ENCODE measurements at regions not wholly inside any gene's neighbourhood (a gene's known extent, or its start where the extent isn't known, plus 50 kb on each side); places are given as distances from the start of the nearest gene placed in this dataset.

DNA sequence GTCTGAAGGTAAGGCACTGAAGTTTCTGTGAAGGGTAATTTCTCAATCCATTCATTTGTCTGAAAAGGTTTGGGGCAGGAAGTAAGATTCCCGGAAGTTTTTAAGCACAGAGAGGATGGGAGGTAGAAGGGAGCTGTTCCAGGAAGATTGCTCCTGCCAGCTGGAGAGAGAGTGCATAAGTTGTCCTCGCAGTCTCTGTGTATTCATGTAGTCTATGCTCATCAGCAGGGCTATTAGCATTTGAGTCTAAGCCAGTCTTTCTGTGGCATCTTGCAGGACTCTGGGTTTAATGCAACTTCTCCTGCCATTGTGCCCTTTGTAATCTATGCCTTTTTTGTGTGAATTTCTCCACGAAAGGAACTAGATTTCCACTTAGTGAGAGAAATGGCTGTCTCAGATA lies 140.8 kb upstream of the FGGY start:
- no peak for ATAC-seq

- no peak for ATAC-seq
Observed at GRCh38 chr1:59156526-59157199, 140.2 kb upstream of the FGGY start.

DNA sequence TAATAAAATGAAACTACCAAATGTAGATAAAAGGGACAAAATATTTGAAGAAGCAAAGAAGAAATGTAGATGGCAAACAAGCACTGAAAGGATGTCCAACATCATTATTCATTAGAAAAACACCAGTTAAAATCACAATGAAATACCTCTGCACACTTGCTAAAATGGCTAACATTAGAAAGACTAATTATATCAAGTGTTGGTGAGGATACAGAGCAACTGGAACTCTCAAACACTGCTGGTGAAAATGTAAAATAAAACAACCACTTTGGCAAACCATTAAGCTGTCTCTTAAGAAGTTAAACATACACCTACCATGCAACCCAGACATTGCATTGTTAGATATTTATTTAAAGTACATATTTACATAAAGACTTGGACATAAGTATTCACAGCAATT lies 138.6 kb upstream of the FGGY start:
- no peak for ATAC-seq

- no peak for ATAC-seq
Observed at GRCh38 chr1:59159557-59160203, 137.2 kb upstream of the FGGY start.

GRCh38 chr1:59161136-59161535 lies 135.8 kb upstream of the FGGY start:
- no peak for ATAC-seq

DNA sequence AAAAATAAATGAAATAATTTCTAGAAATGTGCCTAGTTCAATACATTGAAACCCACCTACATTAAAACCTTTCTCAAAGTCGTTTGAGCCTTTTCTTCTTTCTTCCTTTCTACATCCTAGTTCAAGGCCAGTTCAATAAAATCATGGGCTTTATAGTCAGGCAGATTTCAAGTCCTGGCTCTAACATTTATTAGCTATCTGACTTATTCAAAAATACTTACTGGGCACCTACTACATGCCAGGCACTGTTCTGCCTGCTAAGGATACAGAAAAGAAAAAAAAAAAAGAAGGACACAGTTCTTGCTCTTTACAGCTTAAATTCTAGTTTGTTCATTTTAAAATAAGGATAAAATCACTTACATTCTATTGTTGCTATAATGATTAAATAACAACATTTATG lies 134.2 kb upstream of the FGGY start:
- no peak for ATAC-seq

- no peak for ATAC-seq
Observed at GRCh38 chr1:59163268-59164092, 133.4 kb upstream of the FGGY start.

DNA sequence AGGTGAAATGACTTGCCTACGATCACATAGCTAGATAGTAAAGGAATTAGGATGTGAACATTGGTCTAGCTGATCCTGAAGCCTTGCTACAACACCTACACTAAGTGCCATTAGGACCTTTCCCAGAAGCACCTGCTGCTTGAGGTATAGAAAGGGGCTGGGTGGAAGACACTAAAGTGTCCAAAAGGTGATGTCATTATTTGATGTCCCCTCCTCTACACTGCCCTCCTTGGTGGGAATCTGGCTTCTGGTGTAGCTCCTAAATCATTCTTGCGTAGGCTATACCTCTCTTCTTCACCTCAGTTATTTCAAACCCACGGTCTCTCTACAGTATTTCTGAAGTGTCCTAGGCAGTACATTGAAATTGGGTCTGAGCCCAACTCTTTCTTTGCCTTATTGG lies 132.5 kb upstream of the FGGY start:
- no peak for ATAC-seq

DNA sequence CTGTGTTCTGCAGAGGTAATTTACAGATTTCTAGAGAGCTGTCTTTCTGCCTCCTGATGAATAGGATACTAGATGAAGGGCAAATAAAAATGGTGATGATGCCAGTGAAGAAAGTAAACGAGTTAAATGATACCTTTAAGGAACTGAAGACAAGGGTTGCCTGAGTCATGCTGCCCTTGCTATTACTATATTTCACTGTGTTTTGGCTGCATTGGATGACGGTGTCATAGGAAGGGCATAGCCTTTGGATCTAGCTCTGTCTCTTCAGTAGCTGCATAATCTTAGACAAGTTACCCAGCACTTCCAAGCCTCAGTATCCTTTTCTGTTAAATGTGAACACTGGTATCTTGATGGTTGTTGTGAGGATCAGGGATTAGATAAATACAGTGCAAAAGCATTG lies 131.5 kb upstream of the FGGY start:
- ATAC-seq, result no peak

- ATAC-seq, result no peak
Observed at GRCh38 chr1:59169703-59170102, 127.2 kb upstream of the FGGY start.

- ATAC-seq, result no peak
Observed at GRCh38 chr1:59170659-59171058, 126.2 kb upstream of the FGGY start.

DNA sequence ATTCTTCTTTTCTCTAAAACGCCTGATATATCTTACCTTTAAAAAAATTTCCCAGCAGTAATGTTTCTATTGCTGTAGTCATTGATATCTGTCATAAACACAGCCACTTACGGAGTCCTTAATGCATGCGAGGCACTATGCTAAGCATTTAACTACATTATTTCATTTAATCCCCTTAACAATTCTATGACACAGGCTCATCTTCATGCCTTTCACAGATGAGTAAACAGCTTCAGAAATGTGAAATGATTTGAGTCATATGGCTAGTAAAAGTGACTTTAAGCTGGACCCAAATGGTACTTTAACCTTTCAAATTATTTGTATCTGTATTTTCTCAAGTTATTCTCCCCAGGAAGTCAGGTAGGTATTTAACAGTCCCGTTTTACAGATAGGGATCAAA lies 125.1 kb upstream of the FGGY start:
- no peak for ATAC-seq

GRCh38 chr1:59172693-59173092 lies 124.2 kb upstream of the FGGY start:
- no peak for ATAC-seq

DNA sequence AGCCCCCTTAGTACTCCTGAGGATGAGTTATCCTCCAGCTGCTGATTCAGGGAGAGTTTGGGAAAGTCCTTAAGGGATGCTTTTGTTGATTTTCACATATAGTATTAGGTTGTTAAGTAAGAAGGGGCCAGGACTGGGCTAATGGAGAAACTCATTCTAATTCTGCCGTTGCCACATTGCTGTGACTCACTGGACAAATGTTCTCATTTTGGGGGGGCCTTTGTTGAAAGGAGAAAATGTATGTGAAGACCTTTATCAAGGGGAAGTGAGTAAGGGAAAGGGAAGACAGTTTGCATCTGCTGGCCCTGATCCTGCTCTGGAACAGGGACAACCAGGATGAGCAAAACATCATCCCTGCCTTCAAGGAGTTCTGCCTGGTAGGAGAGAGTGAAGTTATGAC lies 123.2 kb upstream of the FGGY start:
- no peak for ATAC-seq

DNA sequence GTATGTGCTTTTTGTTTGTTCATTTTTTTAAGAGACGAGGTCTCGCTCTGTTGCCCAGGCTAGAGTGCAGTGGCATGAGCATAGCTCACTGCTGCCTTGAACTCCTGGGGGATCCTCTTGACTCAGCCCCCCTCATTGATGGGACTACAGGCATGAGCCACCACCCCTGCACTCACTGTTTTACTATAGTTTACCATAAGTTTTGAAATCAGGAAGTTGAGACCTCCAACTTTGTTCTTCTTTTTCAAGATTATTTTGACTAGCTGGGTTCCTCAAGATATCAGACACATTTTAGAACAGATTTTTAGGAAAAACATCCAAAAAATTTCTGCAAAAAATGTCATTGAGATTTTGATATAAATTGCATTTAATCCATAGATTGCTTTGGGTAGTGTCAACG lies 120.4 kb upstream of the FGGY start:
- no peak for ATAC-seq

GRCh38 chr1:59177756-59178155 lies 119.1 kb upstream of the FGGY start:
- no peak for ATAC-seq

GRCh38 chr1:59178339-59179187 lies 118.3 kb upstream of the FGGY start:
- ATAC-seq, result no peak

GRCh38 chr1:59179673-59180072 lies 117.2 kb upstream of the FGGY start:
- ATAC-seq, result no peak

DNA sequence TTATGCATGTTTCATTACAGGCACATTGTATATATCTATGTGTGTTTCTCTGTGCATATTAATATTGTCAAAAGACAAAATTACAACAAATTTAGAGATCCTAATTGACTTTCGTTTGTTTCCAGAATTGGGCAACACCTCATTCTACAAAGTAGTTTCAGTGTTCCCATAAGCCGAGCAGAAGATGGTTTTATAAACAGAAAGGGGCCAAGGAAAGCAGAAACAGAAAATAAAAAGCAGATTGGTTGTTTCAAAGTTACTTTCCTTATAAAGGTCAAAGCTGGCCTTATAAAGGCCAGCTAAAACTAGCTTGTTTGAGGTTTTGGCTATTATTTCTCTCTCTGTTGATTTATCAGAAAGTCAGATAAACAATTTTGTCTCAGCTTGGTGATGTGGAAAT lies 116.2 kb upstream of the FGGY start:
- ATAC-seq, result no peak

DNA sequence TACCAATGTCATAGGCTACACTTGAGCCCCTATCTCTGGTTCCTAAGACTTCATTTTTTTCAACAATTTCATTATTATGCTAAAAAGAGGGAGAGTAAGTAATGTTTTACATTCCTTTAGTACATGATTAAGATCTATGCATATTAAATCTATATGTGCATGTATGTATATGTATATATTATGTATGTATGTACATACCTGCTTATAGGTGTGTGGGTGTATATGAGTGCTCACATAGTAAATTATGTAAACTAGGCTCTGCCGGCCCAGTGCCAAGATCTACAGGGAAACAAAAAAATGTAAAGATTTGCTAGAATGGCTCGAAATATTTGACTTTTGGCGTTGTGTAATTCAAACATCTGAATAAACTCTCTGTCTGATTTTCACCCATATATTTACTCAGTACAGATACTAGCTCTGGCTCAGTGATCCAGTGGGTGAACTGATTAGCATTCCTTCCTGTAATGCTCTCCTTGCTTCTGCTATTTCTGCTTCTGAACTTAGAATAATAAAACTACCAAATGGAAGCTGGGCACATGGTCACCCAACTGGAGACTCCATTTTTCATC lies 113.1 kb upstream of the FGGY start:
- no peak for ATAC-seq

DNA sequence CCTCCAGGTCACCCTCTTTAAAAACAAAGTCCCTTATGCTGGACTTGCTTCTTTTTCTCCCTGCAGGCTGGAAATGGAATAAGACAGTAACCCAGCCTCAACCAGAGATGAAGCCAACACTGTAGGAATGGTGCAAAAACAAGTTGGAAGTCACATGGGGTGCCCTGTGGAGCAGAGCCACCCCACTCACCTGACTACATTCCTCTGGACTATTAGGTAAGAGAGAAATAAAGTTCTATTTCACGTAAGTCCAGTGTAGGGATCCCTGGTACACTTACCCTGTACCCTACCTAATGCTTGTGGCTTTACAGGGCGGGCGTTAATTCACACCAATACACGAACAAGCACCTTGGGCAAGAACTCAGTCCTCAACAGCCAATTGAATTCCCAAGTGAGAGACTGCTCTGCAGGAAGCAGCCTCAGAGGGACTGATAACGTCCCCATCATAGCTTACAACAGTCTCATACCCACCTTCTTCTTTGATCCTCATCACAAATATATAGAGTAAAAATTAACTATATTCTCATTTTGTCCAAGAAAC lies 112.5 kb upstream of the FGGY start:
- no peak for ATAC-seq

- no peak for ATAC-seq
Observed at GRCh38 chr1:59185163-59185860, 111.6 kb upstream of the FGGY start.
